ENCODE measurements at regions not wholly inside any gene's neighbourhood (a gene's known extent, or its start where the extent isn't known, plus 50 kb on each side); places are given as distances from the start of the nearest gene placed in this dataset.

GRCh38 chr6:140627002-140627401 lies 1252.6 kb upstream of the CITED2 start:
- TF ChIP-seq CTCF (IDR thresholded peaks at IDR 0.05; ENCODE audit: low read length) (no peak), EZH2 (IDR thresholded peaks at IDR 0.05; ENCODE audit: borderline replicate concordance, low read length) (no peak)
